HG03280 (cell line): ENCODE measurements at regions not wholly inside any gene's neighbourhood (a gene's known extent, or its start where the extent isn't known, plus 50 kb on each side); places are given as distances from the start of the nearest gene placed in this dataset.
"Not testable (repeated sequence)": the region's sequence is repeated elsewhere in the genome, so short reads cannot be mapped to it uniquely, and the experiment has no call there.

ENCODE experiments used
- ATAC-seq: cut with Tn5 transposase; IDR thresholded peaks from one replicate; pipeline ENCODE4 v1.9.1; 2021; ENCODE audit warnings: mild to moderate bottlenecking, moderate library complexity; ENCODE audit not compliant: unreplicated experiment

GRCh38 chr6:50992704-50993625 is 174.3 kb downstream of the TFAP2B start:
- ATAC-seq: no peak

DNA sequence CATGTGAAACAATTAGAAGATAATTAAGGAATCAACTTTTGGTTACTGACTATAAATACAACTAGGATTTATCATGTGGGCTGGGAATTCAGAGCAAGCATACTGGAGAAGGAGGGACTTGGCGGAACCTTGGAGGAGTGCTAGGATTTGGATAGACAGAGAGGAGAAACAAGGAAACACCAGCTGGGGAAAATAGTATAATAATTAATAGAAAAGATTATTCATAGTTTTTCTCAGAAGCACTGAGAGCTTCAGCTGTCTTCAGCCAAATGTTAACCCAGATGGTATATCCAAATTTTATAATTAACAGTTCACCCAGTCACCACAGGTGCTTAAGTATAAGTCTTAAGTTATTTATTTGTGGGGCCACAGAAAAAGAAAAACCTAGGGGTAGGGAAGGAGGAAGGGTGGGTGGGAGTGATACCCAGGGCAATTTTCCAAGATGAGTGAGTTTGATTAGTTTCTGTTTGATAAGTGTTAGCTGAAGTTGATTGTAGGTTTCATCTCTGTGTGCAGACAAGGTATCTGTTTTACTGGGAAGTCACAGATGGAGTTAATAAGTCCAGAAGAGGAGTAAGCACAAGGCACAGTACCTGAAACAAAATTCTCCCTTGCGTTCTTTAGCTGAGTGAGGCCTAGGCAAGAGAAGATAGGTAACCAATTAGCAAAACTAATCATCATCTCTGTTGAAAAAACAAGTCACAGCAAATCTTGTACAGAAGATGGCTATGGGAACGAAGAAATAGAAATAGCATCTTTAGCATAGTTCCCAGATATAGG is 175.5 kb downstream of the TFAP2B start:
- no peak for ATAC-seq

- no peak for ATAC-seq
Measured at GRCh38 chr6:50995036-50995435, 176.4 kb downstream of the TFAP2B start.

GRCh38 chr6:50998905-50999304 is 180.2 kb downstream of the TFAP2B start:
- no peak for ATAC-seq

- no peak for ATAC-seq
Measured at GRCh38 chr6:51001399-51001798, 182.7 kb downstream of the TFAP2B start.

DNA sequence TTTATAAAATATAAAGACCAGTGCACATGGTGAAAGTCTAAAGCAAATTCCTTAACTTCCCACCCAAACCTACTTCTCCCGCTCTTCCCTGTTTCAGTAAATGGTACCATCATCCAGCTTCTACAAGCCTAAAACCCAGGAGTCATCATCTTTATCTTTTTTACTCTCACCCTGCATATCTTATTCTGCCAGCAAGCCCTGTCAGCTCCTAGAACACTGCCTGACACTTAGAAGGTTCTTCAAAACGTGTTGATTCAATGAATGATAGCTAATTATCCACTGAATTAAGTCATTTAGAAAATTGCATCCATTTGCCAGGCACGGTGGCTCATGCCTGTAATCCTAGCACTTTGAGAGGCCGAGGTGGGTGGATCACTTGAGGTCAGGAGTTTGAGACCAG is 185.7 kb downstream of the TFAP2B start:
- no peak for ATAC-seq

DNA sequence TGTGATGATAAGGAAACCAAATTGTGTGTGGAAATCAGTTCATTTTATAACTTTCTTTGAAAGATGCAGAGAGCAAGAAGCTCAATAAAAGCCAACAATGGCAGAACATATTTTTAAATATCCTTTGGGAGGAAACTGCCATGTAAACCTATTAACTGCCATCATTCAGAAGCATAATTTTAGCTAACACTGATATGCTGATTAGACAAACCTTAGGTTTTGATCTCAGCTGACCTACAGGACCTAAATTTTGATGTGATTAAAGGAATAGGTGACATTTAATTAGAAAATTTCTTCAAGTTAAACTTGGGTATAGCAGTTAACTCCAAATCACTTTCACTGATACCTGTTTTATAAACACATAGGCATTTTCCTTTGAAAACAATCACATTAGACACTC is 187.1 kb downstream of the TFAP2B start:
- no peak for ATAC-seq

- ATAC-seq: no peak
Measured at GRCh38 chr6:51007237-51007636, 188.6 kb downstream of the TFAP2B start.

- not testable (repeated sequence) for ATAC-seq
Measured at GRCh38 chr6:51008693-51009092, 190.0 kb downstream of the TFAP2B start.

GRCh38 chr6:51013376-51013775 is 194.7 kb downstream of the TFAP2B start:
- no peak for ATAC-seq

DNA sequence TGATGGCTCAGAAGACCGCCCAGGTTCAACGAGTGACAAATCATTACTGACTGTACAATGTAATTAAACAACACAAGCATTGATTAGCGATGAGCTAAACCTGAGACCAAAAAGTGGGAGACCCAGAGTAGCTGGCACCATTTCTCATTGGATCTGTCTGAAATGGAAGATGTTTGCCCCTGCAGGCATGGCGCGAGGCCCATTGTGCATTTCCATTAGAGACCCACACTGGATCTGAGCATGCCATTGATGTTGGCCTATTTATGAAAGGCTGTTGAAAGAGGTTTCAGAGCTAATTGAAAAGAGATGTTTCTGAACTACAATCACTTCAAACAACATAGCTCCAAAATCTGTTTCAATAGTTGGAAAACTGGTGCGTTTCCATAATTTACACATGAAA is 196.7 kb downstream of the TFAP2B start:
- no peak for ATAC-seq

DNA sequence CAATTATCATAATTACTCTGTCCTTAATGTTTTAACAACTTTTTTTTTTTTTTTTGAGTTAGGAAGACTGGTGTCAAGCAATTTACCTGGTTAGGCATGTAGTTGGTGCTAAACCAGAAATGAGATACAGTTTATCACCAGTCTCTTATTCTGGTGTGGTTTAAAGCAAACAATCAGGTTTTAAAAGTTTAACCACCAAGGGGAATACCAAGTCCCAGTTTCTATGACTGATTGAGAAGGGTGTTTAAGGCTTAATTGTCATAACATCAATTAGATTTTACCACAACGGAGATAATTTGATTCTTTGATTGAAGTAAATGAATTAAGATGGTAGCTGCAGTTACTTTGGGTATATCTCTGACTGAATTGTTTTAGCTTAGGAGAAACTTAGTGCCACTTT is 197.8 kb downstream of the TFAP2B start:
- no peak for ATAC-seq

DNA sequence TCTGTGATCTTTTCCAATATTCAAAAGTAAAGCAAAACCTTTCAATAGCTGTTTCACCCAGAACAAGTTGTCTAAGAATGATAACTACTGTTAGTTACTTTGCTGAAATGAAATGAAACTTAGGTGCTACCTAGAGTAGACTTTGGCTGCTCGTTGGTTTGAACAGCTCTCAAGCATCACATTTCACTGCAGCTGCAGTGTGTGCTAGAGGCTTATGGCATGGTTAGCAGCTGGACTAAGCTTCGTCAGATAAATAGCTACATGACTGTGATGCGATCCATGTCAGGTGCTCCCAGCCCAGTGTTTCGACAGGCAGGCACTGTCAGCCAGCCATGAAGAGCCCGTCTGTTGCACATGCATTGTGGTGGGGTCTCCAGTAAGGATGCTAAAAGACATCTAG is 201.1 kb downstream of the TFAP2B start:
- no peak for ATAC-seq

GRCh38 chr6:51021171-51021570 is 202.5 kb downstream of the TFAP2B start:
- ATAC-seq: no peak

DNA sequence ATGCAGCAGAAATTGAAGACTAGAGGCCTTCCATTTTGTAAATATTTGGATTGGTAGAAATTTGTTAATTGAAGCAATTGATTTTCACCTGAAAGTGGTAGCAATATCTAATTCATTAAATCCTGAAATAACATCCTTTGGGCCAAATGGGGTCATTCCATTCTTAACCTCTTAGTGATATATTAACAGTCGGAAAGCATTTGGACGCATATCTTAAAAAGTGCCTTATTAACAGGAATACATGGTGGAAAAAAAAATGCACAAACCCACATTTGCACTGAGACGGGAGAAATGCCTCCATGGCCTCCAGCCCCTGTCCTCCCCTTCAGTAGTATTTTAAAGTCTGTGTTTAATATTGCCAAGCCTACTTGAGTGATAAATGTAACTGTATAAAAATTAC is 205.5 kb downstream of the TFAP2B start:
- no peak for ATAC-seq

DNA sequence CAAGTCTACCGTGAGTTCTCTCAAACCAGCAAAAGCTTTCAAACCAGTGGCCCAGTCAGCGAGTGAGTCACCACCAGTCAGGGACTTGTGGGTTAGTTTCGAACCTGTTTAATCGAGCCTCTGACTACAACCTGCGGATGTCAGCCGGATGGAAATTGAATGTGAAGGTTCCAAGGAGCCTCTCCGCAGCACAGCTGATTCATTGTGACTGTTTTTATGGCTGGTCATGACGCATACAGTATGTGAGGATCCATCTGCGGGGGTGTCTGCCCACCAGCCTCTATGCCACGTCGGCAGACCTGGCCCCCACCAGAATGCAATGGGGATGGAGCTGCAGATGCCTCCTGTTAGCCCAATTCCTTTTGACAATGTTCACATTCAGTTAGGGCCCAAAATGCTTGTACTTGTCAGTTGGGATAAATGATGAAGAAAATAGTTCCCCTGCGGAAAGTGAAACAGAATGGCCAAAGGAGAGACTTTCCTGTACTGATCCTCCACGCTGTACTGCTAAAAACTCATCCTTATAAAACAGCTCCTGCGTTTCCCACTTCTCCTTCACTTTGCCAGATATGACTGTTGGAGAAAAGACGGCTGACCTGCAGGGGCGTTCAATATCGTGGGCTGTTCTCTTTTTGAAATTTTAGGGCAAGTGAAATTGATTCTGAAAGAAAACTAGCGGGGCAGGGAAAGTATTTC is 206.6 kb downstream of the TFAP2B start:
- no peak for ATAC-seq

GRCh38 chr6:51027283-51028065 is 208.8 kb downstream of the TFAP2B start:
- no peak for ATAC-seq

- ATAC-seq: no peak
Measured at GRCh38 chr6:51028276-51028675, 209.6 kb downstream of the TFAP2B start.

DNA sequence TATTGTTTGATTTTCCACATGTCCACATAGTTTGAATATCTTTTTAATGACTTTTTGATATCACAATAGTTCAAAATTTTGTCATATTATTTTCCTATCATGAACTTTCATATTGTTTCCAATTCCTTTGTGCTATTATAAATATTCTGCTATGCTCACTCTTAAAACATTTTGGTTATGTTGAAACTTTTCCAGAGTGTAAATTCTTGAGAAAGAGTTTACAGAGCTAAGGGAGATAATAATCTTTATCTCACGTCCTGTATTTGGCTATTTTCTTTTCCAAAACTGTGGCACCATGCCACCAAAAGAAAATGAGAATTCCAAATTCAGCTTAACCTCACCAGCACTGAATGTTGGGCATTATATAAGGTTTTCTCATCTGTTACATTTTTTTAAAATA is 210.9 kb downstream of the TFAP2B start:
- ATAC-seq: no peak

GRCh38 chr6:51045548-51045947 is 226.9 kb downstream of the TFAP2B start:
- ATAC-seq: no peak
